HUES48 (cell line): ENCODE measurements at regions not wholly inside any gene's neighbourhood (a gene's known extent, or its start where the extent isn't known, plus 50 kb on each side); places are given as distances from the start of the nearest gene placed in this dataset.
"Not testable (repeated sequence)": the region's sequence is repeated elsewhere in the genome, so short reads cannot be mapped to it uniquely, and the experiment has no call there.

Experiments used
- H3K27ac ChIP-seq: one replicate; pipeline ENCODE4 v1.7.0; 2013; ENCODE audit warnings: low read depth, low read length, inconsistent platforms
- H3K27me3 ChIP-seq: 2 replicates; pipeline ENCODE4 v1.6.1; 2013; ENCODE audit warnings: mild to moderate bottlenecking, low read length; ENCODE audit not compliant: control insufficient read depth, insufficient read depth
- H3K36me3 ChIP-seq: 2 replicates; pipeline ENCODE4 v1.6.1; 2013; ENCODE audit warnings: low read length; ENCODE audit not compliant: control insufficient read depth, insufficient read depth
- H3K4me1 ChIP-seq: 2 replicates; pipeline ENCODE4 v1.6.1; 2013; ENCODE audit warnings: mild to moderate bottlenecking, low read length; ENCODE audit not compliant: control insufficient read depth, insufficient read depth
- H3K4me3 ChIP-seq: 2 replicates; pipeline ENCODE4 v1.5.1; 2013; ENCODE audit warnings: mild to moderate bottlenecking, low read depth, low read length
- H3K9ac ChIP-seq: 2 replicates; pipeline ENCODE4 v1.6.1; 2013; ENCODE audit warnings: mild to moderate bottlenecking, low read depth, low read length, moderate library complexity
- H3K9me3 ChIP-seq: 2 replicates; pipeline ENCODE4 v1.6.1; 2013; ENCODE audit warnings: low read length; ENCODE audit not compliant: control insufficient read depth, insufficient read depth

DNA sequence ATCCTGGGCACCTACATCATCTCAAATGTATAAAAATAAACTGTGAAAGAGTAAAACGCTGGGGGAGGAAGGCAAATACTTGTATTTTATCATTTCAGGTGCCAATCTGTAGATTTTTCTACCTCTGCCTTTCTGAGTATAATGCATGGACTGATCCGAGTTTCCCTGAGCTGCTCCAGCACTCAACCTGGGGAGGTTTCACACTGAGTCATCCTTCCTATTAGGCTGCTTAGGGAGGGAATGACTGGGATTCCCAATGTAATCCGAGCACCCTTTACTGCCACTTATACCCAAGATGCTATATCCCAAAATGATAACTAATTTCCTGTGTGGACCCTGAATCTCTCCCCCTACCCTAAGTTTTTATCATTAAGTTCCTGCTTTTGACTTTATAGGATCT, 126.6 kb downstream of the HNRNPD start:
- Histone ChIP-seq H3K9ac (no peak overlapping the region), H3K4me1 (peaks cover 14% of the 10 kb centered on the region; the same call in 1 of the 2 replicates), H3K27ac (no peak overlapping the region)

DNA sequence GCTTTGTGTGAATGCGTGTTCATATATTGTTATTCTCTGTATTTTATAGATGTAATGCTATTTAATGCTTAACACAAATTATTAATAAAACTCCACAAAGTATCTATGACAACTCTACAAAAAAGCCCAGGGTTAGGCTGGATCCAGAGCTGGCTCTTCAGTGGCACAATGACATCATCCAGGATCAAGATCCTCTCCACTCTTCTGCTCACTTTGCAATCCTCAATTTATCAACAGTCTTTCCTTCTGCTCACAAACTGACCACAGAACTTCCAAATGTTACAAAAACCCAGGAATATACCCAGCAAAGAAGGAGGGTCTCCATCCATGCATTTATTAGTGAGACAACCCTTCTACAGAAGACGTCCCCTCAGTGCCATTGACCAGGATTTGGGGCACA, 132.3 kb downstream of the HNRNPD start:
- Histone ChIP-seq H3K27me3 (no peaks in the 10 kb centered on the region), H3K4me3 (no peak overlapping the region), H3K9ac (no peak overlapping the region), H3K27ac (no peak overlapping the region), H3K9me3 (no peaks in the 10 kb centered on the region), H3K4me1 (no peaks in the 10 kb centered on the region), H3K36me3 (no peaks in the 10 kb centered on the region)

More for the DNA sequence above, 126.6 kb downstream of the HNRNPD start:
- H3K4me3 ChIP-seq: no peak overlapping the region
- H3K36me3 ChIP-seq: no peaks in the 10 kb centered on the region
- H3K9me3 ChIP-seq: no peaks in the 10 kb centered on the region
- no peaks in the 10 kb centered on the region for H3K27me3 ChIP-seq

DNA sequence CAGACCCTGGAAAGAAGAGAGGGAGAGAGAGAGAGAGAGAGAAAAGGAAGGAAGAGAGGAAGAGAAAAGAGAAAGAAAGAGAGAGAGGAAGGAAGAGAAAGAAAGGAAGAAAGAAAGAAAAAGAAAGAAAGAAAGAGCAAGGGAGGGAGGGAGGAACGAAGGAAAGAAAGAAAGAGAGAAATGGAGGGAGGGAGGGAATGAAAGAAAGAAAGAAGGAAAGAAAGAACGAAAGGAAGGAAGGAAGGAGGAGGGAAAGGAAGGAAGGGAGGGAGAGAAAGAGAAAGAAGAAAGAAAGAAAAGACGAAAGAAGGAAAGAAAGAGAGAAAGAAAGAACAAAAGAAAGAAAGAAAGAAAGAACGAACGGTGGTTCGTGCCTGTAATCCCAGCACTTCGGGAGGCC, 133.4 kb downstream of the HNRNPD start:
- Histone ChIP-seq H3K9ac (no peak overlapping the region), H3K36me3 (no peaks in the 10 kb centered on the region)

DNA sequence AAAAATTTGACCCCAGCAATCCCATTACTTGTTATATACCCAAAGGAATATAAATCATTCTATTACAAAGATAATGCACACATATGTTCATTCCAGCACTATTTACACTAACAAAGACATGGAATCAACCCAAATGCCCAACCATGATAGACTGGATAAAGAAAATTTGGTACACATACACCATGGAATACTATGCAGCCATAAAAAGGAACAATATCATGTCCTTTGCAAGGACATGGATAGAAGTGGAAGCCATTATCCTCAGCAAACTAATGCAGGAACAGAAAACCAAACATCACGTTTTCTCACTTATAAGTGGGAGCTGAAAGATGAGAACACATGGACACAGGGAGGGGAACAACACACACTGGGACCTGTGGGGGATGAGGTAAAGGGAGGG, 136.6 kb downstream of the HNRNPD start:
- not testable (repeated sequence) for H3K27me3 ChIP-seq, H3K4me1 ChIP-seq, H3K9ac ChIP-seq, H3K4me3 ChIP-seq, H3K27ac ChIP-seq, H3K9me3 ChIP-seq, H3K36me3 ChIP-seq

More for the DNA sequence above, 133.4 kb downstream of the HNRNPD start:
- no peaks in the 10 kb centered on the region for H3K27me3 ChIP-seq
- no peak overlapping the region for H3K4me3 ChIP-seq
- no peaks in the 10 kb centered on the region for H3K9me3 ChIP-seq
- no peaks in the 10 kb centered on the region for H3K4me1 ChIP-seq
- no peak overlapping the region for H3K27ac ChIP-seq

DNA sequence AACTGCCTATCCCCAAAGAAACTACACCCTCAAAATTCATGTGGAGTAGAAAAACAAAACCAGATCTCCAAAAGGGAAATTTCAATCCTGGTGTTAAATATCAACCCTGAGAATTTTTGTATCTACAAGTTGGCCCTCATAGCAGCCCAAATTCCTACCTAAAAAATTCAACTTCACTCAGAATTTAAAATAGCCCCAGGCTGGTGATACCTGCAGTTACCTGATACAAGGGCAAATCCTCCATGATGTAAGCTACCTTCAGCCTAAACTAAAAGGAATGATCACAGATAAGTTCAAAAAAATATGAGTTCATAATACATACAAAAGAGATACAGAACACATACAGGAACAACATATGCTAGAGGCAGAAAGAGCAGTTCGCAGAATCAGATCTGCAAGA, 138.4 kb downstream of the HNRNPD start:
- Histone ChIP-seq H3K9ac (no peak overlapping the region), H3K4me1 (no peaks in the 10 kb centered on the region), H3K9me3 (no peaks in the 10 kb centered on the region), H3K27ac (no peak overlapping the region), H3K4me3 (no peak overlapping the region), H3K27me3 (no peaks in the 10 kb centered on the region), H3K36me3 (no peaks in the 10 kb centered on the region)

DNA sequence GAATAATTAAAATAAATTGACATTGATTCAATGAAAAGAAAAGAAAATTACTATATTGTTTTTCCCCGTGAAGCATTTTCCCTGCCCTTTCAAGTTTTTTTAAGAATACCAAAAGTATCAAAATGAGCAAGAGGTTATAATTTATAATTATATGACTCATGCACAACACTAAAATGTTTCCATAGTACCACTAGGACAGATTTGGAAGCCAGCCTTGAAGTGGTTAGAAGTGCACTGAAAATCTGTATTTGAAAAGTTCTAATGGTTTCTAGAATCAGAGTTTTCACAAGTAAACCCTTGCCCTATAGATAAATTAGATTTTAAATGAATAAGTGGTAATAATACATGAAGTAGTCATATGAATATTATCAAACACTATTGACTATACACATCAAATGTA, 140.9 kb downstream of the HNRNPD start:
- no peak overlapping the region for H3K9ac ChIP-seq
- no peak overlapping the region for H3K4me3 ChIP-seq
- no peak overlapping the region for H3K27ac ChIP-seq
- H3K4me1 ChIP-seq: no peaks in the 10 kb centered on the region
- no peaks in the 10 kb centered on the region for H3K27me3 ChIP-seq
- no peaks in the 10 kb centered on the region for H3K36me3 ChIP-seq
- no peaks in the 10 kb centered on the region for H3K9me3 ChIP-seq

DNA sequence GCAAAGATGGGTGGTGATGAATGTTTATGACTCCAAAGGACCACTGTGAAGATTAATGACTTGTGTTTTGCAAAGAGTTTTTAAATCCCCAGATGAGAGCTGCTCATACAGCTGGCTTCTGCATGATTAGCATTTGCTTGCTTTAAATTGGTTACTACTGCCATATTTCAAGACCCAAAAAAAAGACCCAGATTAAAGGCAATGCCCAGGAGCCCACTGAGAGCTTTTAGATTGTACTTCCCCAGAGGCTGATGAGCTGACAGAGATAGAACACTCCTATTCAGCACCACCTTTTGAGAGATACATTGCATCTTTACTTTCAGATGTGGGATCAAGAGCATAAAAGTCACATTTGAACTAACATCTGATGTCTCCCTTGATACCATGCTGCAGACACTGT, 142.0 kb downstream of the HNRNPD start:
- Histone ChIP-seq H3K9me3 (no peaks in the 10 kb centered on the region), H3K4me1 (no peaks in the 10 kb centered on the region), H3K4me3 (no peak overlapping the region), H3K27ac (no peak overlapping the region), H3K27me3 (no peaks in the 10 kb centered on the region), H3K36me3 (no peaks in the 10 kb centered on the region), H3K9ac (no peak overlapping the region)

DNA sequence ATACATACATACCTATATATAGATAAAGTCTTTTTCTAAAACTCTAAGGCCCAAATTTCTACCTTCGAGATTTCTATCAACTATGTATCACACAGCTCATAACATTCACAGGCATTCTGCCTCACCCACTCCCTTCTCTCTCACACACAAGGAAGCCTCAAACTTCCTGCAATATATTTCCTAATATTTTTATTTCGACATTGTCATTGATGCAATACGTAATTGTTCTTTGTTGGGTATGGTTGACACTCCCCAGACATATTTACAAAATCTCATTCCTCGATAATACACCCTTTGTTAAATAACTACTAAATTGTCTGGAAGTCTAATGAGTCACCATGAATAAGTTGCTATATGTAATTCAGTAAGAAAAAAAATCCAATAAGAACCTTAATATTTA, 143.5 kb downstream of the HNRNPD start:
- Histone ChIP-seq H3K27me3 (no peaks in the 10 kb centered on the region), H3K4me1 (no peaks in the 10 kb centered on the region), H3K9me3 (no peaks in the 10 kb centered on the region), H3K4me3 (no peak overlapping the region), H3K9ac (no peak overlapping the region), H3K27ac (no peak overlapping the region), H3K36me3 (no peaks in the 10 kb centered on the region)

DNA sequence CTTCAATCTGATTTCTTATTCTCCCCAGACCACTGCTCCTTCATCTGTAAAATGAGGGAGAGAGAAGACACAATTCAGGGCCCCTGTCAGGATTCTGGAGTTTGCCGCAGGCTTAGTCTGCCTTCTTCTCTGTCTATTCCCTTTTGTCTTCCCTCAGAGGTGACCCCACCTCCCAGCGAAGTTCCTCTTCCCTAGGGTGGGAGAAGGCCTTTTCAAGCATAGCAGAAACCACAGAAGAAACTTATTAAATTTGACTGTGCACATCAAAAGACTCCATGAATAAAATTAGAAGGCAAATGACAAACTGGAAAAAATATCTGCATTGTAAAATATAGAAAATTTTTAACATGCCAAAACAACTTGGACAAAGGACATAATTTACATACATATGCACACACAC, 148.8 kb downstream of the HNRNPD start:
- H3K4me3 ChIP-seq: no peak overlapping the region
- no peak overlapping the region for H3K27ac ChIP-seq
- no peaks in the 10 kb centered on the region for H3K27me3 ChIP-seq
- no peak overlapping the region for H3K9ac ChIP-seq
- H3K9me3 ChIP-seq: no peaks in the 10 kb centered on the region
- H3K4me1 ChIP-seq: peaks cover 6% of the 10 kb centered on the region
- no peaks in the 10 kb centered on the region for H3K36me3 ChIP-seq

DNA sequence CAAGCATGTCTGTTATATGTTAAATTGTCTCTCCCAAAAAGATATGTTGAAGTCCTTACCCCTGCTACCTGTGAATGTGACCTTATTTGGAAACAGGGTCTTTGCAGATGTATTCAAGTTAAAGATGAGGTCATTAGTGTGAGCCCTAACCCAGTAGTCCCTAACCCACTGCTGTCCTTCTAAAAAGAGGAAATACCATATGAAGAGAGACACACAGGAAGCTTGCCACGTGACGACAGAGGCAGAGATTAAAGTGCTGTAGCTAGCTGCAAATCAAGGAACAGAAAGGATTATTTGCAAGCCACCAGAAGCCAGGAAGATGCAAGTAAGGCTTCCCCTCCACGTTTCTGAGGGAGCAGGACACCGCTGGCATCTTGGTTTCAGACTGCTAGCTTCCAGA, 150.1 kb downstream of the HNRNPD start:
- no peak overlapping the region for H3K4me3 ChIP-seq
- H3K36me3 ChIP-seq: no peaks in the 10 kb centered on the region
- peaks cover 6% of the 10 kb centered on the region for H3K4me1 ChIP-seq
- no peaks in the 10 kb centered on the region for H3K27me3 ChIP-seq
- H3K9ac ChIP-seq: no peak overlapping the region
- no peaks in the 10 kb centered on the region for H3K9me3 ChIP-seq
- H3K27ac ChIP-seq: peak overlapping the region; percentile 1

DNA sequence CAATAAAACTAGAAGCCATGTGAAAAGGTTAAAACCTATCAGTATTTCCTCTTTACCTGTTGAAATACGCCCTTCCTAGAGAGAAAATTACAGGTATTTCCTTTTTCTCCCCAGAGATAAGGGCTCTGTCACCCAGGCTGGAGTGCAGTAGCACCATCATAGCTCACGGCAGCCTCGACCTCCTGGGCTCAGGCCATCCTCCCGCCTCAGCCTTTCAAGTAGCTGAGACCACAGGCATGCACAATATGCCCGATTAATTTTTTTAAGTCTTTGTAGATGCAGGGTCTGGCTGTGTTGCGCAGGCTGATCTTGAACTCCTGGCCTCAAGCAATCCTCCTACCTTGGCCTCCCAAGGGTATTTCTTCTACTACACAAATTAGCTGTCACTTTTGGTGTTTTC, 154.4 kb downstream of the HNRNPD start:
- Histone ChIP-seq H3K4me1 (peaks cover 6% of the 10 kb centered on the region), H3K4me3 (no peak overlapping the region), H3K36me3 (no peaks in the 10 kb centered on the region), H3K9me3 (no peaks in the 10 kb centered on the region), H3K27ac (no peak overlapping the region), H3K27me3 (no peaks in the 10 kb centered on the region), H3K9ac (no peak overlapping the region)
